Activated T-helper 1 cell treated with anti-CD3 and anti-CD28 coated beads, Interleukin-12 subunit alpha, Interleukin-12 subunit beta, Interleukin-2, Interleukin-4 antibody, amounts not matched to agents 30 ng/mL and 10 ng/mL and 1 ng/mL, durations not matched to agents 14 hours and 24 hours and 36 hours (primary cell): ENCODE measurements at regions not wholly inside any gene's neighbourhood (a gene's known extent, or its start where the extent isn't known, plus 50 kb on each side); places are given as distances from the start of the nearest gene placed in this dataset.

Experiments used
- DNase-seq: peaks from one replicate; pipeline ENCODE4 v3.0.0; 2021; ENCODE audit warnings: low spot score
- H3K27ac Mint-ChIP-seq: one replicate; pipeline ENCODE4 v1.8.0; 2021; ENCODE audit warnings: mild to moderate bottlenecking, mixed read lengths
- H3K27me3 Mint-ChIP-seq: one replicate; pipeline ENCODE4 v1.8.0; 2022; ENCODE audit warnings: mild to moderate bottlenecking, moderate library complexity, mixed read lengths; ENCODE audit not compliant: insufficient read depth
- H3K36me3 Mint-ChIP-seq: one replicate; pipeline ENCODE4 v1.8.0; 2021; ENCODE audit warnings: low read depth, mixed read lengths
- H3K4me1 Mint-ChIP-seq: one replicate; pipeline ENCODE4 v1.8.0; 2021; ENCODE audit warnings: low read depth, mixed read lengths
- H3K4me3 Mint-ChIP-seq: one replicate; pipeline ENCODE4 v1.8.0; 2021; ENCODE audit warnings: mild to moderate bottlenecking, moderate library complexity, mixed read lengths
- H3K9me3 Mint-ChIP-seq: one replicate; pipeline ENCODE4 v1.8.0; 2021; ENCODE audit warnings: mixed read lengths
- intact Hi-C: fragments of 100-400 bp; cut with micrococcal nuclease; formaldehyde crosslinking; loops from one replicate; pipeline ENCODE4 v1.15.1; 2024

- Mint-ChIP-seq H3K4me1 (peaks cover 5% of the 10 kb centered on the region), H3K9me3 (no peaks in the 10 kb centered on the region), H3K27me3 (no peaks in the 10 kb centered on the region), H3K36me3 (no peaks in the 10 kb centered on the region), H3K4me3 (no peak overlapping the region), H3K27ac (no peak overlapping the region)
- DNase-seq = no peak
- intact Hi-C loops = no loop called here
Observed at GRCh38 chr13:20351281-20352022, 119.3 kb upstream of the GJB6 start.

- Mint-ChIP-seq H3K36me3 (no peaks in the 10 kb centered on the region), H3K27ac (no peak overlapping the region), H3K4me3 (no peak overlapping the region), H3K9me3 (no peaks in the 10 kb centered on the region), H3K27me3 (no peaks in the 10 kb centered on the region), H3K4me1 (peaks cover 5% of the 10 kb centered on the region)
- DNase-seq = no peak
- intact Hi-C loops = no loop called here
Observed at GRCh38 chr13:20350819-20351218, 118.7 kb upstream of the GJB6 start.

GRCh38 chr13:20350382-20350763 lies 118.3 kb upstream of the GJB6 start:
- Mint-ChIP-seq H3K4me1 (peaks cover 5% of the 10 kb centered on the region), H3K9me3 (no peaks in the 10 kb centered on the region), H3K36me3 (no peaks in the 10 kb centered on the region), H3K27me3 (no peaks in the 10 kb centered on the region), H3K27ac (no peak overlapping the region), H3K4me3 (no peak overlapping the region)
- no peak for DNase-seq
- intact Hi-C loops = no loop called here

GRCh38 chr13:20349564-20350381 lies 117.7 kb upstream of the GJB6 start:
- intact Hi-C loops = no loop called here
- H3K27me3 Mint-ChIP-seq = no peaks in the 10 kb centered on the region
- H3K9me3 Mint-ChIP-seq = no peaks in the 10 kb centered on the region
- H3K4me3 Mint-ChIP-seq = no peak overlapping the region
- no peak overlapping the region for H3K27ac Mint-ChIP-seq
- H3K36me3 Mint-ChIP-seq = no peaks in the 10 kb centered on the region
- no peak for DNase-seq
- H3K4me1 Mint-ChIP-seq = peaks cover 5% of the 10 kb centered on the region

- no peak for DNase-seq
- no peaks in the 10 kb centered on the region for H3K9me3 Mint-ChIP-seq
- intact Hi-C loops = no loop called here
- H3K4me1 Mint-ChIP-seq = peaks cover under 1% of the 10 kb centered on the region
- no peaks in the 10 kb centered on the region for H3K36me3 Mint-ChIP-seq
- no peaks in the 10 kb centered on the region for H3K27me3 Mint-ChIP-seq
- no peak overlapping the region for H3K27ac Mint-ChIP-seq
- no peak overlapping the region for H3K4me3 Mint-ChIP-seq
Observed at GRCh38 chr13:20348645-20349408, 116.7 kb upstream of the GJB6 start.

- DNase-seq = no peak
- Mint-ChIP-seq H3K9me3 (no peaks in the 10 kb centered on the region), H3K27ac (no peak overlapping the region), H3K27me3 (peaks cover 2% of the 10 kb centered on the region), H3K4me3 (no peak overlapping the region), H3K36me3 (no peaks in the 10 kb centered on the region), H3K4me1 (no peaks in the 10 kb centered on the region)
- intact Hi-C loops = no loop called here
Observed at GRCh38 chr13:20348018-20348417, 115.9 kb upstream of the GJB6 start.

- H3K4me3 Mint-ChIP-seq = no peak overlapping the region
- no peaks in the 10 kb centered on the region for H3K4me1 Mint-ChIP-seq
- intact Hi-C loops = no loop called here
- no peaks in the 10 kb centered on the region for H3K36me3 Mint-ChIP-seq
- no peak for DNase-seq
- H3K9me3 Mint-ChIP-seq = no peaks in the 10 kb centered on the region
- peaks cover 7% of the 10 kb centered on the region for H3K27me3 Mint-ChIP-seq
- H3K27ac Mint-ChIP-seq = no peak overlapping the region
Observed at GRCh38 chr13:20344836-20345490, 112.8 kb upstream of the GJB6 start.

GRCh38 chr13:20342311-20342710 lies 110.2 kb upstream of the GJB6 start:
- Mint-ChIP-seq H3K27ac (no peak overlapping the region), H3K4me1 (no peaks in the 10 kb centered on the region), H3K36me3 (no peaks in the 10 kb centered on the region), H3K4me3 (no peak overlapping the region), H3K9me3 (no peaks in the 10 kb centered on the region), H3K27me3 (peaks cover 7% of the 10 kb centered on the region)
- no peak for DNase-seq
- intact Hi-C loops = no loop called here

GRCh38 chr13:20340759-20341171 lies 108.6 kb upstream of the GJB6 start:
- intact Hi-C loops = no loop called here
- Mint-ChIP-seq H3K36me3 (no peaks in the 10 kb centered on the region), H3K4me1 (no peaks in the 10 kb centered on the region), H3K9me3 (no peaks in the 10 kb centered on the region), H3K27ac (no peak overlapping the region), H3K27me3 (peaks cover 7% of the 10 kb centered on the region), H3K4me3 (no peak overlapping the region)
- DNase-seq = no peak

GRCh38 chr13:20340136-20340758 lies 108.1 kb upstream of the GJB6 start:
- Mint-ChIP-seq H3K27me3 (peaks cover 7% of the 10 kb centered on the region), H3K9me3 (no peaks in the 10 kb centered on the region), H3K36me3 (no peaks in the 10 kb centered on the region), H3K27ac (no peak overlapping the region), H3K4me3 (no peak overlapping the region), H3K4me1 (no peaks in the 10 kb centered on the region)
- no peak for DNase-seq
- intact Hi-C loops = no loop called here

GRCh38 chr13:20337884-20338551 lies 105.9 kb upstream of the GJB6 start:
- no peak for DNase-seq
- Mint-ChIP-seq H3K9me3 (no peaks in the 10 kb centered on the region), H3K4me1 (no peaks in the 10 kb centered on the region), H3K36me3 (no peaks in the 10 kb centered on the region), H3K4me3 (no peak overlapping the region), H3K27ac (no peak overlapping the region), H3K27me3 (peaks cover 5% of the 10 kb centered on the region)
- intact Hi-C loops = no loop called here

GRCh38 chr13:20336761-20337160 lies 104.6 kb upstream of the GJB6 start:
- intact Hi-C loops = no loop called here
- no peaks in the 10 kb centered on the region for H3K4me1 Mint-ChIP-seq
- no peaks in the 10 kb centered on the region for H3K36me3 Mint-ChIP-seq
- H3K9me3 Mint-ChIP-seq = no peaks in the 10 kb centered on the region
- peaks cover 4% of the 10 kb centered on the region for H3K27me3 Mint-ChIP-seq
- H3K27ac Mint-ChIP-seq = no peak overlapping the region
- no peak for DNase-seq
- no peak overlapping the region for H3K4me3 Mint-ChIP-seq
